HepG2 (cell line): ENCODE measurements at regions not wholly inside any gene's neighbourhood (a gene's known extent, or its start where the extent isn't known, plus 50 kb on each side); places are given as distances from the start of the nearest gene placed in this dataset.

Source experiments
- ATAC-seq: fragments of 200-7000 bp; cut with Tn5 transposase; 3 replicates; pipeline ENCODE4 v1.9.1; 2020; ENCODE audit warnings: mild to moderate bottlenecking, moderate library complexity
- BruUV-seq: library from RNA; stranded (reverse); fragments of 400-500 nt; replicated peaks from 2 replicates; lab custom pipeline; 2021; lab: Mats Ljungman, UMichigan
- CTCF ChIA-PET: fragments of 300-600 bp; formaldehyde crosslinking; extraction: SDS; loops from one replicate; lab custom pipeline; 2021; ENCODE audit warnings: low total read pairs, inconsistent platforms, low intra/inter-chr PET ratio; lab: Yijun Ruan, JAX
- POLR2A ChIA-PET: fragments of 350-600 bp; sonication (Branson Sonifier 250); formaldehyde crosslinking; loops from one replicate; lab custom pipeline; 2020; ENCODE audit warnings: antibody characterized with exemption, inconsistent platforms; lab: Yijun Ruan, JAX
- DNase-seq: peaks from one replicate; pipeline ENCODE4 v3.0.0-alpha.2; 2015; ENCODE audit warnings: low spot score
- FAIRE-seq: peaks from 3 replicates; lab custom pipeline; 2011; peaks lifted over from hg19 to GRCh38; lab: Jason Lieb, UNC
- H2AFZ ChIP-seq: one replicate; pipeline ENCODE4 v1.6.1; 2011; ENCODE audit warnings: low read length, inconsistent platforms
- H3K27ac ChIP-seq: fragments of 300-600 bp; 3 replicates; pipeline ENCODE4 v1.8.0; 2011; ENCODE audit warnings: mixed run types, mild to moderate bottlenecking, mixed read lengths, low read length, inconsistent platforms; ENCODE audit not compliant: insufficient read depth; ENCODE audit errors: extremely low read length
- H3K27me3 ChIP-seq, 2 experiments: fragments of 200-600 bp in 1 of 2; 2 replicates in 1 of 2; 3 replicates in 1 of 2; pipeline versions ENCODE4 v1.6.0 to v1.8.0; 2011; ENCODE audit warnings: low read length in 2 of 2, mild to moderate bottlenecking in 2 of 2, moderate library complexity in 2 of 2, inconsistent platforms in 1 of 2; ENCODE audit not compliant: insufficient read depth in 2 of 2, control insufficient read depth in 1 of 2
- H3K36me3 ChIP-seq, 2 experiments: fragments of 200-600 bp in 1 of 2; replicated peaks in 1 of 2; 2 replicates in 1 of 2; 3 replicates in 1 of 2; pipeline versions ENCODE4 v1.5.1 to v1.8.0; 2011; ENCODE audit warnings: low read length in 2 of 2, inconsistent platforms in 1 of 2; ENCODE audit not compliant: insufficient read depth in 2 of 2, control insufficient read depth in 1 of 2
- H3K4me1 ChIP-seq: 2 replicates; pipeline ENCODE4 v1.5.1; 2012; ENCODE audit warnings: low read length, inconsistent platforms; ENCODE audit not compliant: insufficient read depth
- H3K4me2 ChIP-seq: 2 replicates; pipeline ENCODE4 v1.6.0; 2011; ENCODE audit warnings: low read depth, low read length, inconsistent platforms
- H3K4me3 ChIP-seq, 3 experiments: fragments of 200-600 bp in 1 of 3; sonication (generic), shearing (Covaris generic) in 1 of 3; replicated peaks in 1 of 3; 2 replicates each; pipeline ENCODE4 v1.5.1; 2011 to 2016; ENCODE audit warnings: low read length in 3 of 3, inconsistent platforms in 2 of 3, low read depth in 2 of 3, mild to moderate bottlenecking in 2 of 3, control low read depth in 1 of 3, mixed read lengths in 1 of 3; ENCODE audit not compliant: insufficient read depth in 1 of 3
- H3K79me2 ChIP-seq: one replicate; pipeline ENCODE4 v1.6.1; 2011; ENCODE audit warnings: low read length, inconsistent platforms; ENCODE audit not compliant: insufficient read depth
- H3K9ac ChIP-seq: 2 replicates; pipeline ENCODE4 v1.6.0; 2011; ENCODE audit warnings: mild to moderate bottlenecking, low read depth, low read length, inconsistent platforms; ENCODE audit not compliant: insufficient read depth
- H3K9me3 ChIP-seq: 2 replicates; pipeline ENCODE4 v1.5.1; 2012; ENCODE audit warnings: mild to moderate bottlenecking, low read length
- H4K20me1 ChIP-seq: 2 replicates; pipeline ENCODE4 v1.6.0; 2011; ENCODE audit warnings: inconsistent platforms, mild to moderate bottlenecking, low read length, moderate library complexity; ENCODE audit not compliant: insufficient read depth
- SIX1 ChIP-seq: sonication (generic); formaldehyde crosslinking; IDR thresholded peaks from 2 replicates; pipeline ENCODE4 v1.4.0; 2020; ENCODE audit warnings: missing genetic modification reagents, borderline replicate concordance
- ZBTB25 ChIP-seq: IDR thresholded peaks from 2 replicates; pipeline ENCODE4 v1.6.1; 2018; ENCODE audit warnings: missing genetic modification reagents
- ZFP36L2 ChIP-seq: sonication (generic); formaldehyde crosslinking; IDR thresholded peaks from 2 replicates; pipeline ENCODE4 v1.4.0; 2020; ENCODE audit warnings: missing genetic modification reagents
- ZNF138 ChIP-seq: sonication (generic); formaldehyde crosslinking; IDR thresholded peaks from 2 replicates; pipeline ENCODE4 v1.5.0; 2020; ENCODE audit warnings: mild to moderate bottlenecking, low read depth, missing genetic modification reagents
- ZNF263 ChIP-seq: sonication (generic); formaldehyde crosslinking; IDR thresholded peaks from 2 replicates; pipeline ENCODE4 v1.4.0; 2020; ENCODE audit warnings: missing genetic modification reagents
- ZNF468 ChIP-seq: sonication (generic); formaldehyde crosslinking; IDR thresholded peaks from 2 replicates; pipeline ENCODE4 v1.8.0; 2022; ENCODE audit warnings: mild to moderate bottlenecking, moderate library complexity, missing genetic modification reagents
- ZNF761 ChIP-seq: sonication (generic); formaldehyde crosslinking; conservative IDR thresholded peaks from 2 replicates; pipeline ENCODE4 v1.4.0; 2020; ENCODE audit warnings: mild to moderate bottlenecking, missing genetic modification reagents
- WGBS: methylation state at CpG from one replicate; pipeline ENCODE4 v1.1.6; 2017; ENCODE audit warnings: low lambda C conversion rate; 5-methylcytosine and 5-hydroxymethylcytosine counted together
- in situ Hi-C: cut with HindIII; loops from 2 replicates; pipeline ENCODE4 v1.10.0; 2017; ENCODE audit warnings: low pct_unique_long_range_greater_than_20kb; ENCODE audit not compliant: extremely low pct_ligation_motif_present
- intact Hi-C: fragments of 100-400 bp; cut with micrococcal nuclease; formaldehyde crosslinking; loops from one replicate; pipeline ENCODE4 v1.10.0; 2022; ENCODE audit not compliant: unreplicated experiment
- TF ChIP-seq, protein P1 (sequence below): sonication (generic); formaldehyde crosslinking; IDR thresholded peaks from 2 replicates; pipeline ENCODE4 v1.4.0; 2020; ENCODE audit warnings: mild to moderate bottlenecking, missing genetic modification reagents

- Histone ChIP-seq H3K4me3 (no peak overlapping the region), H3K79me2 (no peaks in the 10 kb centered on the region), H3K9ac (no peak overlapping the region), H3K36me3 (no peaks in the 10 kb centered on the region), H3K4me1 (no peaks in the 10 kb centered on the region), H4K20me1 (no peaks in the 10 kb centered on the region), H3K27me3 (no peaks in the 10 kb centered on the region), H3K4me2 (no peak overlapping the region), H3K27ac (no peak overlapping the region), H3K9me3 (no peaks in the 10 kb centered on the region), H2AFZ (no peak overlapping the region)
- BruUV-seq: no TSS peak
- 30% methylated on average over 3 of the region's 3 CpGs for WGBS
- ChIA-PET POLR2A (no interaction called here), CTCF (no interaction called here)
- in situ Hi-C loops: no loop called here
- FAIRE-seq (no peak), ATAC-seq (no peak), DNase-seq (no peak)
- intact Hi-C loops: no loop called here
- TF ChIP-seq ZNF263 (CRISPR knock-in tag): no peak
Measured at GRCh38 chr9:119802133-119802532, 432.9 kb upstream of the BRINP1 start.

- intact Hi-C loops: no loop called here
- WGBS: 14% methylated on average over 4 of the region's 4 CpGs
- FAIRE-seq: no peak
- no peak overlapping the region for H3K9ac ChIP-seq
- BruUV-seq: no TSS peak
- in situ Hi-C loops: no loop called here
- H3K4me1 ChIP-seq: no peaks in the 10 kb centered on the region
- no peaks in the 10 kb centered on the region for H3K36me3 ChIP-seq
- ChIA-PET CTCF (no interaction called here), POLR2A (no interaction called here)
- H3K79me2 ChIP-seq: no peaks in the 10 kb centered on the region
- H3K27me3 ChIP-seq: no peaks in the 10 kb centered on the region
- H3K9me3 ChIP-seq: no peaks in the 10 kb centered on the region
- no peaks in the 10 kb centered on the region for H4K20me1 ChIP-seq
- no peak overlapping the region for H3K27ac ChIP-seq
- H3K4me2 ChIP-seq: no peak overlapping the region
- no peak overlapping the region for H3K4me3 ChIP-seq
- no peak overlapping the region for H2AFZ ChIP-seq
- DNase-seq: no peak
- ATAC-seq: no peak
- no peak for TF ChIP-seq ZBTB25
- no peak for TF ChIP-seq ZNF138
- TF ChIP-seq ZNF468 (CRISPR knock-in tag): no peak
- TF ChIP-seq ZNF761: no peak
- TF ChIP-seq, protein P1, sequence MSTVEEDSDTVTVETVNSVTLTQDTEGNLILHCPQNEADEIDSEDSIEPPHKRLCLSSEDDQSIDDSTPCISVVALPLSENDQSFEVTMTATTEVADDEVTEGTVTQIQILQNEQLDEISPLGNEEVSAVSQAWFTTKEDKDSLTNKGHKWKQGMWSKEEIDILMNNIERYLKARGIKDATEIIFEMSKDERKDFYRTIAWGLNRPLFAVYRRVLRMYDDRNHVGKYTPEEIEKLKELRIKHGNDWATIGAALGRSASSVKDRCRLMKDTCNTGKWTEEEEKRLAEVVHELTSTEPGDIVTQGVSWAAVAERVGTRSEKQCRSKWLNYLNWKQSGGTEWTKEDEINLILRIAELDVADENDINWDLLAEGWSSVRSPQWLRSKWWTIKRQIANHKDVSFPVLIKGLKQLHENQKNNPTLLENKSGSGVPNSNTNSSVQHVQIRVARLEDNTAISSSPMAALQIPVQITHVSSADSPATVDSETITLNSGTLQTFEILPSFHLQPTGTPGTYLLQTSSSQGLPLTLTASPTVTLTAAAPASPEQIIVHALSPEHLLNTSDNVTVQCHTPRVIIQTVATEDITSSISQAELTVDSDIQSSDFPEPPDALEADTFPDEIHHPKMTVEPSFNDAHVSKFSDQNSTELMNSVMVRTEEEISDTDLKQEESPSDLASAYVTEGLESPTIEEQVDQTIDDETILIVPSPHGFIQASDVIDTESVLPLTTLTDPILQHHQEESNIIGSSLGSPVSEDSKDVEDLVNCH (CRISPR knock-in tag): no peak
- TF ChIP-seq ZFP36L2 (CRISPR knock-in tag): no peak
- TF ChIP-seq SIX1 (CRISPR knock-in tag): no peak
Measured at GRCh38 chr9:119801311-119801710, 432.1 kb upstream of the BRINP1 start.
